ENCODE measurements at regions not wholly inside any gene's neighbourhood (a gene's known extent, or its start where the extent isn't known, plus 50 kb on each side); places are given as distances from the start of the nearest gene placed in this dataset.

GRCh38 chr6:166008441-166009369 is 158.9 kb downstream of the TBXT start:
- no peak for DNase-seq (ENCODE audit: low read depth in 1 of 2, low spot score in 1 of 2)
- Histone ChIP-seq H3K4me3 (replicated peaks; ENCODE audit: insufficient read depth, low read length) (no peak overlapping the region), H3K27ac (replicated peaks) (no peak overlapping the region), H3K27me3 (ENCODE audit: insufficient read depth, poor library complexity, severe bottlenecking) (peaks cover 43% of the 10 kb centered on the region)
- TF ChIP-seq GABPA (IDR thresholded peaks at IDR 0.05; ENCODE audit: low read depth) (no peak), REST (IDR thresholded peaks at IDR 0.05; ENCODE audit: insufficient replicate concordance, low read depth) (no peak), POLR2AphosphoS5 (IDR thresholded peaks at IDR 0.05; ENCODE audit: low read depth) (no peak), SPI1 (IDR thresholded peaks at IDR 0.05; ENCODE audit: borderline replicate concordance, low read depth) (no peak), CTCF (IDR thresholded peaks at IDR 0.05; ENCODE audit: insufficient read depth, low read length) (no peak)

- no peak for DNase-seq (ENCODE audit: low read depth in 1 of 2, low spot score in 1 of 2)
Measured at GRCh38 chr6:166007349-166008263, 160.0 kb downstream of the TBXT start.

More at GRCh38 chr6:166007349-166008263, 160.0 kb downstream of the TBXT start:
- H3K27me3 ChIP-seq (ENCODE audit: insufficient read depth, poor library complexity, severe bottlenecking), result peaks cover 45% of the 10 kb centered on the region
- TF ChIP-seq SPI1 (IDR thresholded peaks at IDR 0.05; ENCODE audit: borderline replicate concordance, low read depth), result no peak
- no peak for TF ChIP-seq POLR2AphosphoS5 (IDR thresholded peaks at IDR 0.05; ENCODE audit: low read depth)
- TF ChIP-seq REST (IDR thresholded peaks at IDR 0.05; ENCODE audit: insufficient replicate concordance, low read depth), result no peak
- TF ChIP-seq GABPA (IDR thresholded peaks at IDR 0.05; ENCODE audit: low read depth), result no peak
- TF ChIP-seq CTCF (IDR thresholded peaks at IDR 0.05; ENCODE audit: insufficient read depth, low read length), result no peak
- H3K27ac ChIP-seq (replicated peaks), result no peak overlapping the region
- no peak overlapping the region for H3K4me3 ChIP-seq (replicated peaks; ENCODE audit: insufficient read depth, low read length)

Measured in HL-60 (cell line).